WTC11 (cell line): ENCODE measurements at regions not wholly inside any gene's neighbourhood (a gene's known extent, or its start where the extent isn't known, plus 50 kb on each side); places are given as distances from the start of the nearest gene placed in this dataset.
A peak's percentile ranks its signal among the peaks of the same experiment; 100 is the strongest.

ENCODE experiments used
- ATAC-seq: fragments of 200-7000 bp; cut with Tn5 transposase; 2 replicates; pipeline ENCODE4 v1.10.0; 2021; ENCODE audit warnings: mild to moderate bottlenecking, moderate library complexity
- CTCF ChIA-PET: fragments of 300-600 bp; sonication (Branson Sonifier 250); formaldehyde crosslinking; loops from one replicate; lab custom pipeline; 2021; ENCODE audit warnings: antibody characterized with exemption; lab: Charles Lee
- POLR2A ChIA-PET: fragments of 350-600 bp; sonication (Branson Sonifier 250); formaldehyde crosslinking; loops from one replicate; lab custom pipeline; 2021; ENCODE audit warnings: antibody characterized with exemption; lab: Charles Lee
- DNase-seq: peaks from one replicate; pipeline ENCODE4 v3.0.0; 2021; ENCODE audit warnings: low spot score
- H3K27ac Mint-ChIP-seq: 2 replicates; pipeline ENCODE4 v1.8.0; 2021; ENCODE audit warnings: mixed read lengths
- H3K27me3 Mint-ChIP-seq: 2 replicates; pipeline ENCODE4 v1.8.0; 2021; ENCODE audit warnings: low read depth, mild to moderate bottlenecking, moderate library complexity, mixed read lengths
- H3K36me3 Mint-ChIP-seq: 2 replicates; pipeline ENCODE4 v1.8.0; 2021; ENCODE audit warnings: mixed read lengths
- H3K4me1 Mint-ChIP-seq: 2 replicates; pipeline ENCODE4 v1.8.0; 2022; ENCODE audit warnings: mixed read lengths
- H3K4me3 Mint-ChIP-seq: 2 replicates; pipeline ENCODE4 v1.8.0; 2021; ENCODE audit warnings: mild to moderate bottlenecking, moderate library complexity, mixed read lengths
- H3K9me3 Mint-ChIP-seq: 2 replicates; pipeline ENCODE4 v1.8.0; 2021; ENCODE audit warnings: mixed read lengths
- ESRRA ChIP-seq: sonication (generic); formaldehyde crosslinking; IDR thresholded peaks from 2 replicates; pipeline ENCODE4 v1.8.1; 2022; ENCODE audit warnings: mild to moderate bottlenecking, missing genetic modification reagents, borderline replicate concordance
- FOXK1 ChIP-seq: sonication (generic); formaldehyde crosslinking; IDR thresholded peaks from 2 replicates; pipeline ENCODE4 v1.8.0; 2022; ENCODE audit warnings: mild to moderate bottlenecking, moderate library complexity, missing genetic modification reagents
- FOXP1 ChIP-seq: sonication (generic); formaldehyde crosslinking; IDR thresholded peaks from 2 replicates; pipeline ENCODE4 v1.8.0; 2022; ENCODE audit warnings: missing genetic modification reagents, mild to moderate bottlenecking, moderate library complexity, borderline replicate concordance
- GABPB1 ChIP-seq: sonication (generic); formaldehyde crosslinking; IDR thresholded peaks from 2 replicates; pipeline ENCODE4 v1.8.1; 2023; ENCODE audit warnings: mild to moderate bottlenecking, missing genetic modification reagents
- MYBL2 ChIP-seq: sonication (generic); formaldehyde crosslinking; IDR thresholded peaks from 2 replicates; pipeline ENCODE4 v1.8.1; 2023; ENCODE audit warnings: mild to moderate bottlenecking, moderate library complexity, missing genetic modification reagents
- NR2C2 ChIP-seq: sonication (generic); formaldehyde crosslinking; IDR thresholded peaks from 2 replicates; pipeline ENCODE4 v1.8.0; 2022; ENCODE audit warnings: mild to moderate bottlenecking, missing genetic modification reagents
- RORB ChIP-seq: fragments of 250-450 bp; sonication (Bioruptor Pico); IDR thresholded peaks from 2 replicates; pipeline ENCODE4 v1.9.0; 2021; ENCODE audit warnings: mild to moderate bottlenecking
- SMAD4 ChIP-seq: sonication (generic); formaldehyde crosslinking; IDR thresholded peaks from 2 replicates; pipeline ENCODE4 v1.8.0; 2022; ENCODE audit warnings: mild to moderate bottlenecking, missing genetic modification reagents
- ZBTB21 ChIP-seq: sonication (generic); formaldehyde crosslinking; IDR thresholded peaks from 2 replicates; pipeline ENCODE4 v1.8.1; 2023; ENCODE audit warnings: mild to moderate bottlenecking, missing genetic modification reagents, borderline replicate concordance
- ZNF138 ChIP-seq: sonication (generic); formaldehyde crosslinking; conservative IDR thresholded peaks from 2 replicates; pipeline ENCODE4 v1.8.1; 2022; ENCODE audit warnings: mild to moderate bottlenecking, moderate library complexity, missing genetic modification reagents
- ZNF219 ChIP-seq: sonication (generic); formaldehyde crosslinking; IDR thresholded peaks from 2 replicates; pipeline ENCODE4 v1.8.0; 2023; ENCODE audit warnings: missing genetic modification reagents, mild to moderate bottlenecking, borderline replicate concordance
- TF ChIP-seq, protein P1 (sequence below): sonication (generic); formaldehyde crosslinking; IDR thresholded peaks from 2 replicates; pipeline ENCODE4 v1.8.0; 2022; ENCODE audit warnings: mild to moderate bottlenecking, missing genetic modification reagents
- TF ChIP-seq, protein P2 (sequence below): sonication (generic); formaldehyde crosslinking; IDR thresholded peaks from 2 replicates; pipeline ENCODE4 v1.8.1; 2022; ENCODE audit warnings: low read depth, mild to moderate bottlenecking, moderate library complexity, missing genetic modification reagents, borderline replicate concordance
- TF ChIP-seq, protein P3 (sequence below): sonication (generic); formaldehyde crosslinking; IDR thresholded peaks from 2 replicates; pipeline ENCODE4 v1.8.1; 2023; ENCODE audit warnings: mild to moderate bottlenecking, missing genetic modification reagents
- TF ChIP-seq, protein P4 (sequence below): fragments of 250-450 bp; sonication (Bioruptor Pico); conservative IDR thresholded peaks from 2 replicates; pipeline ENCODE4 v1.9.0; 2021; ENCODE audit warnings: mild to moderate bottlenecking
- TF ChIP-seq, protein P5 (sequence below): sonication (generic); formaldehyde crosslinking; IDR thresholded peaks from 2 replicates; pipeline ENCODE4 v1.8.1; 2023; ENCODE audit warnings: mild to moderate bottlenecking, missing genetic modification reagents, borderline replicate concordance

DNA sequence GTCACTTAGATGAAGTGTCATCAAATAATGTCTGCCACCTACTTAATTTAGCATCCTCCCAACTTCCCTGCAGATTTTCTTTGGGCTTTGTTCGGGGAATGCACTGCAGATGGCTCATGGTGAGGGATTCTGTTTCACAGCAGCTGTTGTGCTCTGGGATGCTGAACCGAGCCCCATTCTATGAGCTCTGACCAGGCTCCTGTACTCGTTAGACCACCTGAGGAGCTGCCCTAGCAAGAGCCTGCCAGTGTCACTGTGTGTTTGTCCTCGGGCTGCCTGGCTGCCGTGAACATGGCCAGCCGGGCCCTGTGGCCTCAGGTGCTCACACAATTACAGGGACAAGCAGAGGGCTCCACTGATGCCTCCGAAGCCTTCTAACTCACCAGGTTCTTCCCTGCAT, 238.8 kb upstream of the ECI2 start:
- CTCF ChIA-PET: no interaction called here
- H3K36me3 Mint-ChIP-seq: no peaks in the 10 kb centered on the region
- peaks cover 8% of the 10 kb centered on the region; the same call in 1 of the 2 replicates for H3K9me3 Mint-ChIP-seq
- H3K27me3 Mint-ChIP-seq: peaks cover 3% of the 10 kb centered on the region; the same call in 1 of the 2 replicates
- TF ChIP-seq MYBL2 (CRISPR knock-in tag) (no peak), RORB (no peak), NR2C2 (CRISPR knock-in tag) (no peak), ZBTB21 (CRISPR knock-in tag) (no peak), ZNF138 (no peak), FOXK1 (CRISPR knock-in tag) (no peak), GABPB1 (CRISPR knock-in tag) (no peak)
- TF ChIP-seq, protein P1, sequence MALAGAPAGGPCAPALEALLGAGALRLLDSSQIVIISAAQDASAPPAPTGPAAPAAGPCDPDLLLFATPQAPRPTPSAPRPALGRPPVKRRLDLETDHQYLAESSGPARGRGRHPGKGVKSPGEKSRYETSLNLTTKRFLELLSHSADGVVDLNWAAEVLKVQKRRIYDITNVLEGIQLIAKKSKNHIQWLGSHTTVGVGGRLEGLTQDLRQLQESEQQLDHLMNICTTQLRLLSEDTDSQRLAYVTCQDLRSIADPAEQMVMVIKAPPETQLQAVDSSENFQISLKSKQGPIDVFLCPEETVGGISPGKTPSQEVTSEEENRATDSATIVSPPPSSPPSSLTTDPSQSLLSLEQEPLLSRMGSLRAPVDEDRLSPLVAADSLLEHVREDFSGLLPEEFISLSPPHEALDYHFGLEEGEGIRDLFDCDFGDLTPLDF (CRISPR knock-in tag): no peak
- TF ChIP-seq, protein P2, sequence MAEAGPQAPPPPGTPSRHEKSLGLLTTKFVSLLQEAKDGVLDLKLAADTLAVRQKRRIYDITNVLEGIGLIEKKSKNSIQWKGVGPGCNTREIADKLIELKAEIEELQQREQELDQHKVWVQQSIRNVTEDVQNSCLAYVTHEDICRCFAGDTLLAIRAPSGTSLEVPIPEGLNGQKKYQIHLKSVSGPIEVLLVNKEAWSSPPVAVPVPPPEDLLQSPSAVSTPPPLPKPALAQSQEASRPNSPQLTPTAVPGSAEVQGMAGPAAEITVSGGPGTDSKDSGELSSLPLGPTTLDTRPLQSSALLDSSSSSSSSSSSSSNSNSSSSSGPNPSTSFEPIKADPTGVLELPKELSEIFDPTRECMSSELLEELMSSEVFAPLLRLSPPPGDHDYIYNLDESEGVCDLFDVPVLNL (CRISPR knock-in tag): no peak
- TF ChIP-seq, protein P3, sequence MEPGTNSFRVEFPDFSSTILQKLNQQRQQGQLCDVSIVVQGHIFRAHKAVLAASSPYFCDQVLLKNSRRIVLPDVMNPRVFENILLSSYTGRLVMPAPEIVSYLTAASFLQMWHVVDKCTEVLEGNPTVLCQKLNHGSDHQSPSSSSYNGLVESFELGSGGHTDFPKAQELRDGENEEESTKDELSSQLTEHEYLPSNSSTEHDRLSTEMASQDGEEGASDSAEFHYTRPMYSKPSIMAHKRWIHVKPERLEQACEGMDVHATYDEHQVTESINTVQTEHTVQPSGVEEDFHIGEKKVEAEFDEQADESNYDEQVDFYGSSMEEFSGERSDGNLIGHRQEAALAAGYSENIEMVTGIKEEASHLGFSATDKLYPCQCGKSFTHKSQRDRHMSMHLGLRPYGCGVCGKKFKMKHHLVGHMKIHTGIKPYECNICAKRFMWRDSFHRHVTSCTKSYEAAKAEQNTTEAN: no peak
- TF ChIP-seq, protein P4, sequence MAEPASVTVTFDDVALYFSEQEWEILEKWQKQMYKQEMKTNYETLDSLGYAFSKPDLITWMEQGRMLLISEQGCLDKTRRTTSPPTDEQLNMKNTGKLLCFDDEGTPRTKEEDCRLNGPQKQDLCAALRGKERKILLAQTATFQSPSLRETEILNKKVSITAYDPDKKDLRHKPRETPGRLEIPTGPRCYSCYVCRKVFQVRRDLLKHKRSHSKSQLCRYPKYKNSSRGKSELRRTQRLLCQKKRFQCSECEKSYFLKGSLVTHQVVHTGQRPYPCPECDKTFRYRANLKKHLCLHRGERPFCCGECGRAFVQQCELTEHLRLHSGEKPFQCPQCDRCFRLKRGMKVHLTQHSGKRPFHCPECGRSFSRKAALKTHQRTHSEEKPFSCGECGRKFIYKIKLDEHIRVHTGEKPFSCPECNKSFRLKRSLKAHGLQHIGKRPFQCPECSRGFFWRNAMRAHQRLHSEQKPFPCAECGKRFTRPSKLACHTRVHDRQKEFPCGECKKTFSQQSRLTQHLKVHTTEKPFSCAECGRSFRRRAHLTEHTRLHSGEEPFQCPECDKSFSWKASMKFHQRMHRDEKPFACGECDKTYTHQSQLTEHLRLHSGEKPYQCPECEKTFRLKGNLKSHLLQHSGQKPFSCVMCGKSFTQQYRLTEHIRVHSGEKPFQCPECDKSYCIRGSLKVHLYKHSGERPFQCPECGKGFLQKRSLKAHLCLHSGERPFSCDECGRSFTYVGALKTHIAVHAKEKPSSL (CRISPR knock-in tag): no peak
- TF ChIP-seq, protein P5, sequence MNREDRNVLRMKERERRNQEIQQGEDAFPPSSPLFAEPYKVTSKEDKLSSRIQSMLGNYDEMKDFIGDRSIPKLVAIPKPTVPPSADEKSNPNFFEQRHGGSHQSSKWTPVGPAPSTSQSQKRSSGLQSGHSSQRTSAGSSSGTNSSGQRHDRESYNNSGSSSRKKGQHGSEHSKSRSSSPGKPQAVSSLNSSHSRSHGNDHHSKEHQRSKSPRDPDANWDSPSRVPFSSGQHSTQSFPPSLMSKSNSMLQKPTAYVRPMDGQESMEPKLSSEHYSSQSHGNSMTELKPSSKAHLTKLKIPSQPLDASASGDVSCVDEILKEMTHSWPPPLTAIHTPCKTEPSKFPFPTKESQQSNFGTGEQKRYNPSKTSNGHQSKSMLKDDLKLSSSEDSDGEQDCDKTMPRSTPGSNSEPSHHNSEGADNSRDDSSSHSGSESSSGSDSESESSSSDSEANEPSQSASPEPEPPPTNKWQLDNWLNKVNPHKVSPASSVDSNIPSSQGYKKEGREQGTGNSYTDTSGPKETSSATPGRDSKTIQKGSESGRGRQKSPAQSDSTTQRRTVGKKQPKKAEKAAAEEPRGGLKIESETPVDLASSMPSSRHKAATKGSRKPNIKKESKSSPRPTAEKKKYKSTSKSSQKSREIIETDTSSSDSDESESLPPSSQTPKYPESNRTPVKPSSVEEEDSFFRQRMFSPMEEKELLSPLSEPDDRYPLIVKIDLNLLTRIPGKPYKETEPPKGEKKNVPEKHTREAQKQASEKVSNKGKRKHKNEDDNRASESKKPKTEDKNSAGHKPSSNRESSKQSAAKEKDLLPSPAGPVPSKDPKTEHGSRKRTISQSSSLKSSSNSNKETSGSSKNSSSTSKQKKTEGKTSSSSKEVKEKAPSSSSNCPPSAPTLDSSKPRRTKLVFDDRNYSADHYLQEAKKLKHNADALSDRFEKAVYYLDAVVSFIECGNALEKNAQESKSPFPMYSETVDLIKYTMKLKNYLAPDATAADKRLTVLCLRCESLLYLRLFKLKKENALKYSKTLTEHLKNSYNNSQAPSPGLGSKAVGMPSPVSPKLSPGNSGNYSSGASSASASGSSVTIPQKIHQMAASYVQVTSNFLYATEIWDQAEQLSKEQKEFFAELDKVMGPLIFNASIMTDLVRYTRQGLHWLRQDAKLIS (CRISPR knock-in tag): no peak
- no peak overlapping the region for H3K4me3 Mint-ChIP-seq
- peak; percentile 32; the same call in 1 of the 2 replicates for ATAC-seq
- H3K4me1 Mint-ChIP-seq: no peaks in the 10 kb centered on the region
- no peak overlapping the region for H3K27ac Mint-ChIP-seq
- POLR2A ChIA-PET: no interaction called here
- DNase-seq: no peak

DNA sequence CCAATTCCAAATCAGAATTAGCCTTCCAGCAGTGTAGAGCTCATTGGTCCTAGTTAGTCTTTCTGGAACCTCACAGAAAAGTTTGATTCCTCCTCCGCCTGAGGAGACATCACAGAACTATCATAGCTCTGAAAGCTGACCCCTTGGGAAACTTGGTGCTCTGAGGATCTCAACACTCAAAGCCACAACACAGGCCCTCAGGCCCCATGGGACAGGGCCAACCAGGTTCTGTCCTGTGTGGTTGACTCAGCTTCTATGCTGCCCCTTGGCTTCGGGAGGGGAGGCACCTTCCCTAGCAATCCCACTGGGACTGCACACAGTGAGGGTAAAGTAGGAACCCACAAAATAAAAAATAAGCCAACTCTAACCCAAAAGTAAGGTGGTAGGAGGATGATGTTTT, 237.5 kb upstream of the ECI2 start:
- no peak for ATAC-seq
- CTCF ChIA-PET: no interaction called here
- DNase-seq: no peak
- Mint-ChIP-seq H3K36me3 (no peaks in the 10 kb centered on the region), H3K27ac (no peak overlapping the region; the same call in 1 of the 2 replicates), H3K4me1 (no peaks in the 10 kb centered on the region), H3K9me3 (peaks cover 11% of the 10 kb centered on the region; the same call in 1 of the 2 replicates), H3K27me3 (peaks cover 6% of the 10 kb centered on the region), H3K4me3 (no peak overlapping the region)
- TF ChIP-seq, protein P1 (CRISPR knock-in tag): no peak
- TF ChIP-seq ZNF219 (CRISPR knock-in tag) (no peak), SMAD4 (CRISPR knock-in tag) (no peak), FOXP1 (CRISPR knock-in tag) (no peak), RORB (no peak), ESRRA (CRISPR knock-in tag) (no peak), GABPB1 (CRISPR knock-in tag) (no peak)
- POLR2A ChIA-PET: no interaction called here
